ENCODE measurements at regions not wholly inside any gene's neighbourhood (a gene's known extent, or its start where the extent isn't known, plus 50 kb on each side); places are given as distances from the start of the nearest gene placed in this dataset.

DNA sequence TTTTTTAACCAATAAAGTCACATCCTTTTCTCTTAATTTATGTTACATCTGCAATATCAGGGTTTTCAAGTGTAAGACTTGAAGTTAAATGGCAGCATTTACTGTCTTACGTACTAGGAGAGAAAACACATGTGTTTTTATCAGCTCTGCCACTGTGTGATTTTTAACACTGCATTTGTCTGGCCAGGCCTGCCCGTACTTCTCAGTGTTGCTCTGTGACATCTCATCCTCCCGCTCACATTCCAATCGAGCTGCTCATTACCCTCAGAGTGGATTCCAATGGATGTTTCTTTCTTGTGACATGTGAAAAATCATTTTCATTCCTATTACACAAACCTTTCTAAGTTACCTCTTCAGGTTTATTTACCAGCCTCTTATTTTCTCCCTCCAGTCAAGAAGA is 420.3 kb downstream of the FAT4 start:
- no peaks in the 10 kb centered on the region for H3K9me3 Mint-ChIP-seq (ENCODE audit: unreplicated experiment)
- H3K4me3 Mint-ChIP-seq (ENCODE audit: unreplicated experiment) = no peak overlapping the region
- H3K4me1 Mint-ChIP-seq (ENCODE audit: unreplicated experiment) = peaks cover 45% of the 10 kb centered on the region
- no peak for TF ChIP-seq CTCF (IDR thresholded peaks at IDR 0.05; ENCODE audit: unreplicated experiment)
- H3K27ac Mint-ChIP-seq (ENCODE audit: unreplicated experiment) = peak overlapping the region; percentile 90
- DNase-seq (ENCODE audit: low spot score) = peak; percentile 19
- H3K27me3 Mint-ChIP-seq (ENCODE audit: unreplicated experiment) = peaks cover 4% of the 10 kb centered on the region
- peaks cover 11% of the 10 kb centered on the region for H3K36me3 Mint-ChIP-seq (ENCODE audit: low read depth, unreplicated experiment)

GRCh38 chr4:125736057-125736456 is 421.3 kb downstream of the FAT4 start:
- peak; percentile 20 for DNase-seq (ENCODE audit: low spot score)
- peaks cover 4% of the 10 kb centered on the region for H3K27me3 Mint-ChIP-seq (ENCODE audit: unreplicated experiment)
- H3K4me3 Mint-ChIP-seq (ENCODE audit: unreplicated experiment) = no peak overlapping the region
- H3K4me1 Mint-ChIP-seq (ENCODE audit: unreplicated experiment) = peaks cover 51% of the 10 kb centered on the region
- peak overlapping the region; percentile 81 for H3K27ac Mint-ChIP-seq (ENCODE audit: unreplicated experiment)
- TF ChIP-seq CTCF (IDR thresholded peaks at IDR 0.05; ENCODE audit: unreplicated experiment) = no peak
- peaks cover 11% of the 10 kb centered on the region for H3K36me3 Mint-ChIP-seq (ENCODE audit: low read depth, unreplicated experiment)
- no peaks in the 10 kb centered on the region for H3K9me3 Mint-ChIP-seq (ENCODE audit: unreplicated experiment)

DNA sequence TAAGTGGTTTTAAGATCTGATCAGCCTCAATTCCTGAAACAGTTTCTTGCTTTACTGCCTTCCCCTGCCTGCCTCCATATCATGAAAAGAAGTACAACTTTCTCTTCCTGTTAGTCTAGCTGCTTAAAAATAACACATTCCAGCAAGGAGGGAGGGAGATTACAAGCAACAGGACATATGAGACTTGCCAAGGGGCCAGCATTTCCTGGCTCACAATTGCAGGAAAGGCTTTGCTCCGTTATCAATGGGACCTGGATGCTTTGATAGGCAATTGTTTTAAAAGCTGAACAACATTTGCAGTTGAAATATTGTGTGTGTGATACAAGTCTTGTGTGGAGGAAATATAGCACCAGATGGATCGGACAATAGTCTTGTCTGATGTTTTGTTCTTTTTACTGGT is 425.0 kb downstream of the FAT4 start:
- H3K27ac Mint-ChIP-seq (ENCODE audit: unreplicated experiment) = peak overlapping the region; percentile 98
- H3K36me3 Mint-ChIP-seq (ENCODE audit: low read depth, unreplicated experiment) = peaks cover 11% of the 10 kb centered on the region
- no peaks in the 10 kb centered on the region for H3K9me3 Mint-ChIP-seq (ENCODE audit: unreplicated experiment)
- peaks cover 62% of the 10 kb centered on the region for H3K4me1 Mint-ChIP-seq (ENCODE audit: unreplicated experiment)
- H3K4me3 Mint-ChIP-seq (ENCODE audit: unreplicated experiment) = peak overlapping the region; percentile 42
- peaks cover 3% of the 10 kb centered on the region for H3K27me3 Mint-ChIP-seq (ENCODE audit: unreplicated experiment)
- DNase-seq (ENCODE audit: low spot score) = peak; percentile 59
- no peak for TF ChIP-seq CTCF (IDR thresholded peaks at IDR 0.05; ENCODE audit: unreplicated experiment)

DNA sequence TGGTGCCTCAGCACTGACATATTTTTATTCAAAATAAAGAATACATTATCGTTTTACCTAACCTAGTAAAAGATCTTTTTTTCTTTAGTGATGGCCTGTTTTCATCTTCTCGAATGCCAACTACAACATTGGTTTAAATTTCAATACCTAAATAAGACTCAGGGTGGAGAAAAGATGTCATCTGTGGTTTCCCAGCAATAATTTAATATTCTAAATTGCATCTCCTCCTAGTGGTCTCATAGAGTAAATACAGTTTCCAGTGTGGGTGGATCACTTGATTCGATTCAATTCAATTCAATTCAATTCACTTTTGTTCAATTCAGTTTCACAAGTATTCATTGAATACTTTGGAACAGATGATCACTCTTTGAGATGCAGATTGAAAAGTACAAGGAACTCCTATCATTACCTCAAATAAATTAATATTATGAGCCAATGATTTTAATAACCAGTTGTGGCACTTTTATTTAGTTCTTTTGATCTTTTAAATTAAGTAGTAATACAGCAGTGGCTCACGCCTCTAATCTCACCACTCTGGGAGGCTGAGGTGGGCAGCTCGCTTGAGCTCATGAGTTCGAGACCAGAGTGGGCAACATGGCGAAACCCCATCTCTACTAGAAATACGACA is 427.2 kb downstream of the FAT4 start:
- DNase-seq (ENCODE audit: low spot score) = no peak
- no peak overlapping the region for H3K4me3 Mint-ChIP-seq (ENCODE audit: unreplicated experiment)
- H3K4me1 Mint-ChIP-seq (ENCODE audit: unreplicated experiment) = peaks cover 45% of the 10 kb centered on the region
- H3K27ac Mint-ChIP-seq (ENCODE audit: unreplicated experiment) = peak overlapping the region; percentile 90
- peaks cover 6% of the 10 kb centered on the region for H3K36me3 Mint-ChIP-seq (ENCODE audit: low read depth, unreplicated experiment)
- H3K27me3 Mint-ChIP-seq (ENCODE audit: unreplicated experiment) = peaks cover 5% of the 10 kb centered on the region
- H3K9me3 Mint-ChIP-seq (ENCODE audit: unreplicated experiment) = no peaks in the 10 kb centered on the region
- peak; percentile 91 for TF ChIP-seq CTCF (IDR thresholded peaks at IDR 0.05; ENCODE audit: unreplicated experiment)

DNA sequence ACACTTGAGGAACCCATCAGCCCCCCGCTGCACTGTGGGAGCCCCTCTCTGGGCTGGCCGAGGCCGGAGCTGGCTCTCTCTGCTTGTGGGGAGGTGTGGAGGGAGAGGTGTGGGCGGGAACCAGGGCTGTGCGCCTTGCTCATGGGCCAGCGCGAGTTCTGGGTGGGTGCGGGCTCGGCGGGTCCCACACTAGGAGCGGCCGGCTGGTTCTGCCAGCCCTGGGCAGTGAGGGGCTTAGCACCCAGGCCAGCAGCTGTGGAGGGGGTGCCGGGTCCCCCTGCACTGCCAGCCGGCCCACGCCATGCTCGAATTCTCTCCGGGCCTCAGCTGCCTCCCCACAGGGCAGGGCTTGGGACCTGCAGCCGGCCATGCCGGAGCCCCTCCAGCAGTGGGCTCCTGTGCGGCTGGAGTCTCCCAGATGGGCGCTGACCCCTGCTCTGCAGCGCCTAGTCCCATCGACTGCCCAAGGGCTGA is 430.2 kb downstream of the FAT4 start:
- H3K4me1 Mint-ChIP-seq (ENCODE audit: unreplicated experiment) = peaks cover 27% of the 10 kb centered on the region
- H3K9me3 Mint-ChIP-seq (ENCODE audit: unreplicated experiment) = no peaks in the 10 kb centered on the region
- no peak for TF ChIP-seq CTCF (IDR thresholded peaks at IDR 0.05; ENCODE audit: unreplicated experiment)
- peaks cover 5% of the 10 kb centered on the region for H3K36me3 Mint-ChIP-seq (ENCODE audit: low read depth, unreplicated experiment)
- H3K4me3 Mint-ChIP-seq (ENCODE audit: unreplicated experiment) = no peak overlapping the region
- H3K27ac Mint-ChIP-seq (ENCODE audit: unreplicated experiment) = no peak overlapping the region
- no peak for DNase-seq (ENCODE audit: low spot score)
- H3K27me3 Mint-ChIP-seq (ENCODE audit: unreplicated experiment) = peaks cover 3% of the 10 kb centered on the region
